HG02852 (cell line): ENCODE measurements at regions not wholly inside any gene's neighbourhood (a gene's known extent, or its start where the extent isn't known, plus 50 kb on each side); places are given as distances from the start of the nearest gene placed in this dataset.
A peak's percentile ranks its signal among the peaks of the same experiment; 100 is the strongest.
"Not testable (repeated sequence)": the region's sequence is repeated elsewhere in the genome, so short reads cannot be mapped to it uniquely, and the experiment has no call there.

ENCODE experiments used
- ATAC-seq: cut with Tn5 transposase; IDR thresholded peaks from one replicate; pipeline ENCODE4 v1.9.1; 2021; ENCODE audit warnings: mild to moderate bottlenecking, moderate library complexity; ENCODE audit not compliant: unreplicated experiment

DNA sequence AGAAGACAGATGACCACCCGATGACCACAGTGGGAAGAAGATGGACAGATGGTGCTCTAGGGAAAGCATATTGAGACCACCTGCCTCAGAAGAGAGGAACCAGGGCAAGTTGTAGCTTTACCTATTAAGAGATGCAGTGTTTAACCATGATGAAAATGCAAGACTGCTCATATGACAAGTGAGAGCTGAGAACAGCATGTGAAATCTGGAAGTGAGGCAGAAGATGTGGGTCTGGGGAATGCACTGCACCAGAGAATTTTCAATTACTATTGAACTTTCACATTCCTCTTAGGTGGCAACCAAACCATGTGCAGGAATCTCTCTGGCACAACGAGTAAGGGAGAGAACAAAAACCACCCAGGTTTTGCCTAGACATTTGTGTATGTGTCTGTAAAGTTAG, 184.8 kb upstream of the CRIM1 start:
- ATAC-seq, result no peak

DNA sequence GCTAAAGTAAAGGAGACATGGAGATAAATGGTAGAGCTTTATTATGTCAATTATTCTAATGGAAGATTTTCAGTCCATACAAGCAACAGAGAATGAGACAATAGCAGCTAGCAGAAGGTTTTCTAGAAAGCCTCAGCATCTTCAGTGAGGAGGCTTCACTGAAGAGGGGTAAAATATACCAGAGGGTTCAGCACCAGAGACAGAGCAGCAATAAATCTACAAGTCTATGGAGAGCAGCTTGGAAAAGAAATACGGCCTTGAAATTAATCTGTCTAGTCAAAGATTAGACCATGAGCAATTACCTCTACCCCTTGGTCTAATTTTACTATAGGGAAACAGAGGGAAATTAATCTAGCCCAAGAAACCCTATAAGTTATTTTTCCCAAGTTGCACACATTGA, 185.7 kb upstream of the CRIM1 start:
- ATAC-seq, result no peak

DNA sequence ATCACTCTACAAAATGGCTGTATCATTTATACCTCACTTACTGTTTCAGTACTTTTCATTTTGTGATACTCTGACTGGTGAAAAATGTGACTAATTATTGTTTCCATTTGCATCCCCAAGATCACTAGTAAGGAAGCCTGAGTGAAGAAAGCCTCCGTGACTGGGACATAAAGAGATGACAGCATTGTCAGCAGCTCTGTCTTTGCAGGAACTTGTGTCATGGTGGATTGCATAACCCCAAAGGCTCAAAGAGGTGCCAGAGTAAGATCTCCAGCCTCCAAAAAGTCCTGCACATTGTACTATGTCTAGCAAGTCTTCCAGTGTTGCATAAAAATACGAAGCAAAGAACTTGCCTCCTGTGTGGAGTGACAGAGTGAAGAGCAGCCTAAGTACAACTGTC, 187.5 kb upstream of the CRIM1 start:
- ATAC-seq, result no peak

DNA sequence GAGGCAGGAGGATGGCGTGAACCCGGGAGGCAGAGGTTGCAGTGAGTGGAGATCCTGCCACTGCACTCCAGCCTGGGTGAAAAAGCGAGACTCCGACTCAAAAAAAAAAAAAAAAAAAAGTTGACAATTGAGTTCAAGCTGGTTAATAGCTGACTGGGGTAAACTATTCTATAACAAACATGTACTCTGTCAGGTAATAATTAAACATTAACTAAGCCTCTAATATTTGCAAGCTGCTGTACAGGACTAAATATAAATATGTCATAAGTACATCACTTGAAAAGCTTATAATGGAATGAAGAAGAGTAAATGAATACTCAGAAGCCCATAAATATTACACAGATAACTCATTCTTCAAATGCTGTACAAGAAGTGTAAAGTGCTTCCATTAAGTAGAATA, 190.4 kb upstream of the CRIM1 start:
- no peak for ATAC-seq

DNA sequence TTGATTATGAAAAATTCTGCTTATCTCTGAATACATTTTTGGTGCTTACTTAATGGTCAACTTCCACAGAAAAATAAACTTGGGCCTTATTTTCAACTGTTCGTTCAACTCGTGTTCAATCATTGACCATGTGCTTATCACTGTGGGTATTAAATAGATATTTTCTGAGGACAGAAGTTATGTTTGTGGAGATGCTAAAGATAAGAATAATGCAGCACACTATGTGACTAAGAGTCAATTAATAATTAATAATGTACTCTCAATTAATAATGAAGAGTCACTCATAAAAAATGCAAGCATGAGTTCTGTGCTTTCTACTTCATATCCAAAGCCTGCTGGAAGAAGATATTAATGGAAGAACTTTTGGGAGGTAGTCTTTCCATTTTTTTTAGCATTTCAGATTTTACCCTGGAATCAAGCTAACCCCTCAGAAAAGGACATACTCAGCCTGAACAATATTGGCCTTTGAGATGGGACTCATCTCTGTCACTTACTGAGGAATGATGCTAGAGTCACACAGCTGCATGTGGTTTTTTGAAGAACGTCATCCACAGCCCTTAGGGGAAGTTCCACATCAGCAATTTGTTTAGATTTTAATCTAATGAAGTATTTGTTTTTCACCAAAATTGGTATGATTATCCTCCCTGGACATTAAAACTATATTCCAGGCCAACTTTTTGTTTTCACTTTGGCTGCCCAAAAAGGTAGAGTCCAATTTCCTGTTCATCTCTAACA, 191.9 kb upstream of the CRIM1 start:
- ATAC-seq, result no peak

DNA sequence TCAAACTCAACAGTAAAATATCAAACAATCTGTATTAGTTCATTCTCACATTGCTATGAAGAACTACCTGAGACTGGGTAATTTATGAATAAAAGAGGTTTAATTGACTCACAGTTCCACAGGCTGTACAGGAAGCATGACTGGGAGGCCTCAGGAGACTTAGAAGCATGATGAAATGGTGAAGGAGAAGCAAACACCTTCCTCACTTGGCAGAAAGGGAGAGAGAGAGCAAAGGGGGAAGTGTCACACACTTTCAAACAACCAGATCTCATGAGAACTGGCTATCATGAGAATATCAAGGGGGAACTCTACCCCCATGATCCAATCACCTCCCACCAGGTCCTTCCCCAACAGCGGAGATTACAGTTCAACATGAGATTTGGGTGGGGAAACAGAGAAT, 198.5 kb upstream of the CRIM1 start:
- ATAC-seq, result not testable (repeated sequence)

DNA sequence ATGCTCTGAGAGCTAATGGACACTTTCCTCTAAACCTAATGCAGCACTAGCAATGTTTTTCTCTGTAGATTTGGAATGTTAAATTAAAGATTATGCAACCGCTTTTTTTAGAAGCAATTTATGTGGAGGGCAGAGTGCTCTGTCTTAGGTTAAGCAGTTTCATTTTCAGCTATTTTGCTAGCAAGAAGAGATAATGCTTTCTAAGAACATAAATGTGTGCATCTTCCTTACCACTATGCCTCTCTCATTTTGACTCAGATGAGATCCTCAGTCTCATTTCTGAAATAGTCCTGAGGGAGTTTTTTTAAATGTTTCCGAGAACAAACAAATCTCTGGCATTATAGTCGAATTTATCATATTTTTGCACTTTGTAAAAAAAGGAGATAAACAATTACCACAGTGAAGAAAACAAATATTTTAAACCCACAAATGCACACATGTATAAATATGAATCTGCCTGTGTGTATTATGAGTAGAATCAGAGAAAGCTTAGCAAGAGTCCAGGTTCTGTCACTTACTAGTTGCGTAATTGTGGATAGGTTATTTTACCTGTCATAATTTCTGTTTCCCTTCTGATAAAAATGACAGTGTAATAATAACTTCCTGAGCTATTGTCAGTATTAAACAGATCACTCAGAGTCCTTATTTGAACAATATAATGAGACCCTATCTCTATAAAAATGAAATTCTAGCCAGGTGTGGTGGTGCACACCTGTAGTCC, 207.7 kb upstream of the CRIM1 start:
- ATAC-seq, result peak; percentile 96

DNA sequence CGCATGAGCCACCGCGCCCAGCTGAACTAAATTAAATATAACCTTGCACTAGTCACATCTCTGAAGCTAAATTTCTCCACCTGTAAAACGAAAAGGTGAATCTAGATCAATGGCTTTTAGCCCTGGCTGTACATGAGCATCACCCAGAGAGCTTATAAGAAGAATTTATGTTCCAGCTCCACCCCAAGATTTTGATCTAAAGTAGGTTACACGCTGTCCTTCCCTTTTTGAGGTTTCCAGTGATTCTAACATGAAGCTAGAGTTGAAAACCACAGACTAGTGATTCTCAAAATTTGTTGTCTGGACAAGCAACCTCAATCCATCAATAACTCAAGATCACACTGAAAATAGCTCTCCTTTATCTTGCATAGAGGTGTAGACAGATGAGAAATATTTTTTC, 208.8 kb upstream of the CRIM1 start:
- no peak for ATAC-seq

DNA sequence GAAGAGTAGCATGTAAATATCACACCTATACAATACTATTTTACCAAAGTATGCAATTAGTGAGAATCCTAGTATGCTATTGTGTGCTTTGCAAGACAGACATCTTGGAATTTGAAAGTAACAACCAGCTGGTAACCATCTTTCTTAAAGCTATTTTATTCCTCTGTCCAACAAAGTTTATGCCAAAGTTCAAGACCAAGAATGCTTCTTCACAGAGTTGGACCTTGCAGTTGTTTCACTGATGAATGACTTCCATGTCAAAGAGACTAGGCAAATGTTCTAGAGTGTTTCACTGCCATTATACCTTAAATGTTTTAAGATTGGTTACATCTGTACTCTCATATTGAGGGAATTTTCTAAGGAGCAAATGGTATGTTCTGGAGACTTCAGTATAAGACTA, 215.2 kb upstream of the CRIM1 start:
- no peak for ATAC-seq

DNA sequence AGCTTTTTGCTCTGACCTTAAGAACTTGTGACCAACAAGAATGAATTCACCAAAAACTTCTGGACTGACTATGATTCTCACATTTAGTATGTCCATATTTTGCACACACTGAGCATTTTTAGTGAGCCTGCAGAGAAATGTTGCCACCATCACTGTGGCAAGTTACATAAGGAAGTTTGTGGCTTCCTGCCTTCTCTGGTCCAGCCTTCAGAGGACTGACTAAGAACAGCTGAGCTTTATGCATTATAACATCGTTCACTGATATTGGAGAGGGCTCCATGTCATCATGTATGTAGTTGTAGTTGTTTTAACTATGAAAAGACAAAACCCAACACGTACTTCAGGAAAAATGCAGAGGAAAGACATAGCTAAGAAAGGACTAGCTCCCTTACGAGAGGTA, 218.0 kb upstream of the CRIM1 start:
- no peak for ATAC-seq

DNA sequence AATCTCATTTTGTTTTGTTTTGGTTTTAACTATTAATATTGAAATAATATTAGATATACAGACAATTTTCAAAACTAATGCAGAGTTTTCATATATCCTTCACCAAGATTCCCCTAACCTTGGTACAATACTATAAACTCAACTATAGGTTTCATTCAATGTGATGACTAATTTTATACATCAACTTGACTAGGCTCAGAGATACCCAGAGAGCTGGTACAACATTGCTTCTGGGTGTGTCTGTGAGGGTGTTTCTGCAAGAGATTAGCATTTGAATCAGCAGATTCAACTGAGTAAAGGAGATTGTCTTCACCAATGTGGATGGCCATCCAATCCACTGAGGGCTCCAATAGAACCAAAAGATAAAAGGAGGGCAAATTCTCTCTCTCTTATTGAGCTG, 221.3 kb upstream of the CRIM1 start:
- ATAC-seq, result no peak

DNA sequence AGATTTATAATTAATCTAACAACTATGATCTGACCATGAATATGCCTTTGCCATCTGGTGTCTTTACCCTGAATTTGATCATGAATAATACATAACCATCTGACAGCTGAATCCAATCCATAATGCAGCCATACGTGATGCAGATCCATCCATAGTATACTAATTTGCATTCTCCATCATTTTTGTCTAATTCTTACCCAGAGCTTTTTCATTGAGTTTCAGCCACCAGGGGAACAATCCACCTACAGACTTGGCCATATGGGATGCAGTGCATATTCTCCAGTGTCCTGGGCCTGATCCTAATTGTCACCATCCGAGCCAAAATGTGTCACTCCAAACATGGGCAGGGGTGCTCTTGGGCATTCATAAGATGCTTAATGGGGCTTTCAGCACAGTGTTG, 227.2 kb upstream of the CRIM1 start:
- ATAC-seq, result no peak

DNA sequence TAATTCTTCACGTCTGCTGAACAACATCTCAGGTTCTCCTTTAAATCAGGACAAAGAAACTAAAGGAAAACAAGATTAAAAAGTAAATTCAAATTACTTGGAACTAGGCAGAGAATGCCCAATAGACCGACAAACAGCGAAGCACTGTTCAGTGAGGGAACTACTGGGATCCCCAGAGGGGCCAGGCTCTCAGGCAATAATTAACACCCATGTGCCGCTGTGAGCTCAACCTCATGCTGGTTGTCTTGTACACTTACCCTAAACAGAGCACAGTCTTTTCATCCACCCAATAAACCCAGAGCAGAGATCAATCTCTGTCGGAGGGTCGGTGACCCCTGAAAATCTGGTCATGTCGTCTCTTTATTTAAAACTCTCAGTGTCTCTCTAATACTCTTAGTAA, 229.9 kb upstream of the CRIM1 start:
- ATAC-seq, result no peak

DNA sequence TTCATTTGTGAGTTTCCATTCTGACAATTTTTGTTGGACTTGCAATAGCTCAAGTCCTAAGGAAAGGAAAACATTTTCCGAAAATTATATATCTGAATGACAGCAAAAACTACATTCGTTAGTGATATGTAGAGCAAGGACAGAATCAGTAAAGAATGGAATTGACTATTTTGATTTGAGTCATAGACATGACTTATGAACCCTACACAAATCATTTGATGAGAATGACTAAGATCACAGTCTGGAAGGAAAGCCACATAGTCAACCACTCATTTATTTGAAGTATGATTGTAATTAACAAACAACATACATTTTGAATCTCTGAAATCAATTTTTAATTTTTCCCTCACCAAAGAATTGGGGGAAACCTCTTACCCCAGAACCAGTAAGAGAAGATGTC, 231.6 kb upstream of the CRIM1 start:
- ATAC-seq, result no peak

DNA sequence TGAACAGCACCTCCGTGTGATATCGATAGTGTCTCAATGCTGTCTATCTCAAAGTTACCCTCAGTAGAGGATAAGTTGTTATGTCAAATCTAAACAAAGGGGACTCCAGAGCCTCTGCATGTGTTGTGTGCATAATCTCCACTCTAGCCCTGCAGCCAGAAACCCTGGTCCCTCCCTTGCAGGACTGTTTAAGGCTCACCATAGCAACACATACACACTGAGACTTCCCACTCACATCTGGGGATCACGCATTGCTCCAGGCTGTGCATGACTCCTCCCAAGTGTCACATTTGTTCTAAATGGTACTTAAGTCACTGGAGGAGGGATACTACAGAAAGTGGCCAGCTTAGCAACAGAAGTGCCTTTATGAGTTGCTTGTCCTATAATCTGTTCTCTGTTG, 258.6 kb upstream of the CRIM1 start:
- no peak for ATAC-seq

DNA sequence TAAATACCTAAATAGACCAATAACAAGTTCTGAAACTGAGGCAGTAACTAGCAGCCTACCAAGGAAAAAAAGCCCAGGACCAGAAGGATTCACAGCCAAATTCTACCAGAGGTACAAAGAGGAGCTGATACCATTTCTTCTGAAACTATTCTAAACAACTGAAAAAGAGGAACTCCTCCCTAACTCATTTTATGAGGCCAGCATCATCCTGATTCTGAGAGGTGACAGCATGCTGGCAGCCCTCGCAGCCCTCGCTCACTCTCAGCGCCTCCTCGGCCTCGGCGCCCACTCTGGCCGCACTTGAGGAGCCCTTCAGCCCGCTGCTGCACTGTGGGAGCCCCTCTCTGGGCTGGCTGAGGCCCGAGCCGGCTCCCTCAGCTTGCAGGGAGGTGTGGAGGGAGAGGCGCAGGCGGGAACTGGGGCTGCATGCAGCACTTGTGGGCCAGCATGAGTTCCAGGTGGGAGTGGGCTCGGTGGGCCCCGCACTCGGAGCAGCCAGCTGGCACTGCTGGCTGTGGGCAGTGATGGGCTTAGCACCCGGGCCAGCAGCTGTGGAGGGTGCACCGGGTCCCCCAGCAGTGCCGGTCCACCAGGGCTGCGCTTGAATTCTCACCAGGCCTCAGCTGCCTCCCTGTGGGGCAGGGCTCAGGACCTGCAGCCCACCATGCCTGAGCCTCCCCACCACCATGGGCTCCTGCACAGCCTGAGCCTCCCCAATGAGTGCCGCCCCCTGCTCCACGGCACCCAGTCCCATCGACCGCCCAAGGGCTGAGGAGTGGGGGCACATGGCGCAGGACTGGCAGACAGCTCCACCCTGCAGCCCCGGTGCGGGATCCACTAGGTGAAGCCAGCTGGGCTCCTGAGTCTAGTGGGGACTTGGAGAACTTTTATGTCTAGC, 263.5 kb upstream of the CRIM1 start:
- not testable (repeated sequence) for ATAC-seq

DNA sequence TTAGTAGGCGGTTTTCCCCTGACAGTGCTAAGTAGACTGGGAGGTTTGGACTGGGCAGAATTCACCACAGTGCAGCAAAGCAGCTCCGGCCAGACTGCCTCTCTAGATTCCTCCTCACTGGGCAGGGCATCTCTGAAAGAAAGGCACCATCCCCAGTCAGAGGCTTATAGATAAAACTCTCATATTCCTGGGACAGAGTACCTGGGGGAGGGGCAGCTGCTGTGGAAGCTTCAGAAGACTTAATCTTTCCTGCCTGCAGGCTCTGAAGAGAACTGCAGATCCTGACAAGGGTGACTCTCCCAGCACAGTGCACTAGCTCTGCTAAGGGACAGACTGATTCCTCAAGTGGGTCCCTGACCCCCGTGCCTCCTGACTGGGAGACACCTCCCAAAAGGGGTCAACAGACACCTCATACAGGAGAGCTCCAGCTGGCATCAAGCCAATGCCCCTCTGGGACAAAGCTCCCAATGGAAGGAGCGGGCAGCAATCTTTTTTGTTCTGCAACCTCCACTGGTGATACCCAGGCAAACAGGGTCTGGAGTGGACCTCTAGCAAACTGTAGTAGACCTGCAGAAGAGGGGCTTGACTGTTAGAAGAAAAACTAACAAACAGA, 266.8 kb upstream of the CRIM1 start:
- no peak for ATAC-seq

DNA sequence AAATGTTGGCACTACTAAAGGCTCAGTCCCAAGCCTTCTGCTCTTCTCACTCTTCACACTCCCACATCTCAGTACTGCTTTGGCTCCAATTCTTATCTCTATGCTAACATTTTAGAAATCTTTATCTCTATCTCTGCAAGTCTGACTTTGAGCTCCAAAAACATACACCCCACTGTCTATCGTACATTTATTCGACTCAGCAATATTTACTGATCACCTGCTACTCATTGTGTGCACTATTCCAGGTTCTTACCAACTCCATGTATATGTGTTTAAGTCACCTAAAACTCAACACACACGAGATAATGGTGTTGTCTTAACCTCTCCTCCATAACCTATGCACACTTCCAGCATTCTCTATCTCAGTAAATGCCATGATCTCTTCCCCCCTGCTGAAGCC, 268.2 kb upstream of the CRIM1 start:
- no peak for ATAC-seq

DNA sequence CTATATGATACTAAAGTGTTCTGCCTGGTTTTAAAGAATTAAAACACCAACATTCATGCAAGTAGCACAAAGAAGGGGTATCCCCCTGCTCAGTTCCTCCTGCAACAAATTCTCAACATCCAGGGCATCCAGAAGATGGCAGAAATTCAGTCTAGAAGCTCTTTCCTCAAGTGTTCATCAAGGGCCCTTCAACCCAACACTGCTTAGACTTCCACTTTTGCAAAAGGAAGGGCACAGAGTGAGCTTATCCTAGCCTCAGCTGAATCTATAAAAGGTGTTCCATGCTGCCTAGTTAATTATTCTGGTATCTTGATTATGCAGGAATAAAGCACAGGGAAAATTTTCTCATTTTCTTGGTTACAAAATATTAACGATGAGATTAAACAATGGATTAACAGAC, 275.8 kb upstream of the CRIM1 start:
- ATAC-seq, result no peak

DNA sequence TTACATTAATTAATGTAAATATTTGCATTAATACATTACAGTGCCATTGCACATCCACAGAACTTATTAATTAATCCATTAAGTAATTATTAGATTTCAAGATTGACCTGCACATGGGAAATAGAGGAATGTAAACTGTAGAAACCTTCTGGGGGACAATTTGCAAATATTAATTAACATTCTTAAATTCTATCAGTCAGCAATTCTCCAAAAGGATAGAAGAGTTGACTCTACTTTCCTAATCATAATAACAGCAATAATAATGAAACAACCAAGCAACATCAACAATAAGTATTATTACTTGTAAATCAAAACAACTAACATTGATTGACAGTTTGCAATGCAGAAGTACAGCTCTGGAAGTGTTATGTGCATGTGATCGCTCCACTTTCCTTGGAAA, 281.6 kb upstream of the CRIM1 start:
- no peak for ATAC-seq

DNA sequence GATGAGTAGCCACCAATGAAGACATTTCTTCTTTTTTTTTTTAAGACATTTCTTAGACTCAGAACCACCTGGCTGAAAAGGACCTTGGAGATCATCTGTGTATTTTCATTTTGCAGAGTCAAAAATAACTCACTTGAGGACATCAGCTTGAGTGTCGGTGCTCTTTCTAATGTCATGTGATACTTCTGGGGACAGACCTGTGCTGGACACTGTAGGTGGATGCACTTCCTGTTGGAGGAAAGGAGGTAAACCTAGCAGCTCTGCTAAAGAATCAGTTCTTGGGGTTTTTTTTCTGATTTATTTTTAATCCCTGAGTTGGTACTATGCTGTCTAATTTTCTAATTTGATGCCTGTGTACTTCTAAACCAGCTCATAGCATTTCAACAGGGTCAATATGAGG, 283.9 kb upstream of the CRIM1 start:
- ATAC-seq, result no peak
